A549 (cell line): ENCODE measurements at regions not wholly inside any gene's neighbourhood (a gene's known extent, or its start where the extent isn't known, plus 50 kb on each side); places are given as distances from the start of the nearest gene placed in this dataset.

Experiments used
- ATAC-seq, 2 experiments: fragments of 200-7000 bp in 1 of 2; fragments of >200 bp in 1 of 2; cut with Nextera tagmentation in 1 of 2; cut with Tn5 transposase in 1 of 2; 3 replicates each; pipeline versions ENCODE4 v1.8.0 to v1.9.1; 2018 to 2020; ENCODE audit warnings: mild to moderate bottlenecking in 1 of 2, moderate library complexity in 1 of 2
- CTCF ChIA-PET: fragments of 300-600 bp; sonication (Branson Sonifier 250); formaldehyde crosslinking; extraction: SDS; loops from one replicate; lab custom pipeline; 2021; ENCODE audit warnings: antibody characterized with exemption, inconsistent platforms; lab: Yijun Ruan, JAX
- POLR2A ChIA-PET: fragments of 350-600 bp; formaldehyde crosslinking; extraction: SDS; loops from one replicate; lab custom pipeline; 2021; ENCODE audit warnings: antibody characterized with exemption, inconsistent platforms; lab: Yijun Ruan, JAX
- DNase-seq, 2 experiments: peaks; one replicate each; pipeline versions ENCODE4 v3.0.0 to v3.0.0-alpha.2; 2011 to 2016; ENCODE audit warnings: low read depth in 1 of 2, low spot score in 1 of 2
- FAIRE-seq: peaks from 2 replicates; lab custom pipeline; 2011; peaks lifted over from hg19 to GRCh38; lab: Jason Lieb, UNC
- H3K27ac ChIP-seq, 2 experiments: fragments of >200 bp; sonication (Bioruptor Twin); formaldehyde crosslinking; 3 replicates each; pipeline ENCODE4 v1.5.1; 2016 to 2017
- H3K4me1 ChIP-seq: fragments of >200 bp; sonication (Bioruptor Twin); formaldehyde crosslinking; 3 replicates; pipeline ENCODE4 v1.6.1; 2016
- H3K4me2 ChIP-seq: fragments of >200 bp; sonication (Bioruptor Twin); formaldehyde crosslinking; 3 replicates; pipeline ENCODE4 v1.6.1; 2016
- H3K4me3 ChIP-seq: fragments of >200 bp; sonication (Bioruptor Twin); formaldehyde crosslinking; 3 replicates; pipeline ENCODE4 v1.5.1; 2016
- H3K9me3 ChIP-seq: fragments of >200 bp; sonication (Bioruptor Twin); formaldehyde crosslinking; 3 replicates; pipeline ENCODE4 v1.6.1; 2016
- CBX2 ChIP-seq: fragments of 200-600 bp; sonication (generic); IDR thresholded peaks from 2 replicates; pipeline ENCODE4 v1.6.1; 2016; ENCODE audit warnings: low read depth, mild to moderate bottlenecking, borderline replicate concordance
- EHF ChIP-seq: fragments of 250-450 bp; sonication (Bioruptor Pico); IDR thresholded peaks from 2 replicates; pipeline ENCODE4 v1.5.0; 2020; ENCODE audit warnings: mild to moderate bottlenecking
- EHMT2 ChIP-seq: fragments of 200-600 bp; sonication (generic); IDR thresholded peaks from 2 replicates; pipeline ENCODE4 v1.6.1; 2016; ENCODE audit warnings: antibody characterized with exemption, low read depth, mild to moderate bottlenecking, moderate library complexity
- EP300 ChIP-seq, 2 experiments: fragments of >200 bp; sonication (Bioruptor Twin); formaldehyde crosslinking; IDR thresholded peaks; 2 replicates in 1 of 2; 3 replicates in 1 of 2; pipeline ENCODE4 v1.6.1; 2016 to 2017
- ESRRA ChIP-seq: fragments of 150-350 bp; IDR thresholded peaks from 2 replicates; pipeline ENCODE4 v1.6.1; 2014; ENCODE audit warnings: mild to moderate bottlenecking, low read length, borderline replicate concordance
- FOSB ChIP-seq: fragments of 250-450 bp; sonication (Bioruptor Pico); IDR thresholded peaks from 2 replicates; pipeline ENCODE4 v1.5.0; 2020; ENCODE audit warnings: mild to moderate bottlenecking, moderate library complexity
- FOSL2 ChIP-seq, 2 experiments: fragments of 450-650 bp in 1 of 2; fragments of >200 bp in 1 of 2; sonication (Bioruptor Twin) in 1 of 2; formaldehyde crosslinking; IDR thresholded peaks; 2 replicates each; pipeline versions ENCODE4 v1.5.0 to v1.6.1; 2016 to 2020; ENCODE audit warnings: mild to moderate bottlenecking in 1 of 2, moderate library complexity in 1 of 2
- FOXS1 ChIP-seq: fragments of 250-450 bp; sonication (Bioruptor Pico); IDR thresholded peaks from 2 replicates; pipeline ENCODE4 v1.5.0; 2020; ENCODE audit warnings: mild to moderate bottlenecking, moderate library complexity
- GATA3 ChIP-seq: IDR thresholded peaks from 2 replicates; pipeline ENCODE4 v1.6.1; 2012; ENCODE audit warnings: borderline replicate concordance
- HOXA7 ChIP-seq: fragments of 250-450 bp; sonication (Bioruptor Pico); IDR thresholded peaks from 2 replicates; pipeline ENCODE4 v1.5.0; 2020; ENCODE audit warnings: mild to moderate bottlenecking, moderate library complexity
- HOXB13 ChIP-seq: fragments of 250-450 bp; sonication (Bioruptor Pico); IDR thresholded peaks from 2 replicates; pipeline ENCODE4 v1.5.0; 2020; ENCODE audit warnings: low read depth, mild to moderate bottlenecking, moderate library complexity
- JUNB ChIP-seq: fragments of >200 bp; sonication (Bioruptor Twin); formaldehyde crosslinking; IDR thresholded peaks from 2 replicates; pipeline ENCODE4 v1.6.1; 2016
- KDM1A ChIP-seq: fragments of 200-600 bp; sonication (generic); IDR thresholded peaks from 2 replicates; pipeline ENCODE4 v1.6.1; 2016; ENCODE audit warnings: low read depth, mild to moderate bottlenecking
- MAFK ChIP-seq: fragments of 450-650 bp; IDR thresholded peaks from 2 replicates; pipeline ENCODE4 v1.6.1; 2014; ENCODE audit not compliant: partially characterized antibody
- MYC ChIP-seq: IDR thresholded peaks from 2 replicates; pipeline ENCODE4 v1.6.1; 2012; ENCODE audit warnings: mild to moderate bottlenecking, inconsistent platforms, low read length, improper control_type of control experiment, borderline replicate concordance
- NFE2L2 ChIP-seq: fragments of 150-350 bp; conservative IDR thresholded peaks from 2 replicates; pipeline ENCODE4 v1.6.1; 2014; ENCODE audit warnings: low read length
- NR3C1 ChIP-seq: fragments of >200 bp; sonication (Bioruptor Twin); formaldehyde crosslinking; IDR thresholded peaks from 3 replicates; pipeline ENCODE4 v1.6.1; 2017
- RAD21 ChIP-seq, 2 experiments: fragments of >200 bp in 1 of 2; sonication (Bioruptor Twin) in 1 of 2; formaldehyde crosslinking in 1 of 2; IDR thresholded peaks in 1 of 2; conservative IDR thresholded peaks in 1 of 2; 2 replicates in 1 of 2; 3 replicates in 1 of 2; pipeline ENCODE4 v1.6.1; 2012 to 2018; ENCODE audit warnings: inconsistent platforms in 1 of 2
- RCOR1 ChIP-seq: fragments of 150-350 bp; IDR thresholded peaks from 2 replicates; pipeline ENCODE4 v1.6.1; 2014; ENCODE audit warnings: antibody characterized with exemption, low read length, low read depth
- RFX5 ChIP-seq: fragments of 450-650 bp; IDR thresholded peaks from 2 replicates; pipeline ENCODE4 v1.7.1; 2014; ENCODE audit warnings: antibody characterized with exemption, mild to moderate bottlenecking, moderate library complexity
- SMC3 ChIP-seq: fragments of >200 bp; sonication (Bioruptor Twin); formaldehyde crosslinking; IDR thresholded peaks from 3 replicates; pipeline ENCODE4 v1.6.1; 2018; ENCODE audit warnings: inconsistent platforms
- TFCP2L1 ChIP-seq: fragments of 250-450 bp; sonication (Bioruptor Pico); IDR thresholded peaks from 2 replicates; pipeline ENCODE4 v1.5.0; 2021; ENCODE audit warnings: mild to moderate bottlenecking
- ZC3H11A ChIP-seq: fragments of 450-650 bp; IDR thresholded peaks from 2 replicates; pipeline ENCODE4 v1.6.1; 2014; ENCODE audit warnings: antibody characterized with exemption, mild to moderate bottlenecking
- ZFP36 ChIP-seq: fragments of 450-650 bp; IDR thresholded peaks from 2 replicates; pipeline ENCODE4 v1.6.1; 2014; ENCODE audit warnings: borderline replicate concordance; ENCODE audit not compliant: partially characterized antibody
- WGBS: methylation state at CpG from one replicate; pipeline ENCODE4 v1.1.6; 2017; ENCODE audit errors: missing lambda C conversion rate; 5-methylcytosine and 5-hydroxymethylcytosine counted together
- TF ChIP-seq, protein P1 (sequence below): IDR thresholded peaks from 2 replicates; pipeline ENCODE4 v1.6.1; 2012
- TF ChIP-seq, protein P2 (sequence below): fragments of >200 bp; sonication (Bioruptor Twin); formaldehyde crosslinking; IDR thresholded peaks from 2 replicates; pipeline ENCODE4 v1.6.1; 2016
- TF ChIP-seq, protein P3 (sequence below): fragments of 200-600 bp; sonication (generic); IDR thresholded peaks from 2 replicates; pipeline ENCODE4 v1.6.1; 2016; ENCODE audit warnings: antibody characterized with exemption, mild to moderate bottlenecking, moderate library complexity
- TF ChIP-seq, protein P4 (sequence below): fragments of >200 bp; sonication (Bioruptor Twin); formaldehyde crosslinking; IDR thresholded peaks from 3 replicates; pipeline ENCODE4 v1.5.1; 2016
- TF ChIP-seq, protein P5 (sequence below): fragments of >200 bp; sonication (Bioruptor Twin); formaldehyde crosslinking; IDR thresholded peaks from 3 replicates; pipeline ENCODE4 v1.6.1; 2016

DNA sequence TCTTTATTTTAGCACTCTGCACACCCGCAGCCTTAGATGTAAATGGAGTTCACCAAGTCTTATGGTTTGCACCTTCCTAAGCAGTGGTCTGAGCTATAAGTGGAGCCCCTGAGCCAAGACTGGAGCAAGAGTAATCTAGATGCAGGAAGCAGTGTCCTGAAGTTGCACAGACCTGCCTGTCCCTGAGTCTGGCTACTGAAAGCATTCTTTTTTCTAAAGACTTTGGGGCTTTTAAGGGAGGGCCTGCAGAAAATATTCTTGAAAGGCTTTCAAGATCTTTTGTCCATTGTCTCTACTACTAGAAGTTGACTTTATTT, 389.7 kb downstream of the KDM5D start:
- DNase-seq (peak in 1 of 2 experiments; percentile 1), FAIRE-seq (no peak)
- CTCF ChIA-PET, result no interaction called here

DNA sequence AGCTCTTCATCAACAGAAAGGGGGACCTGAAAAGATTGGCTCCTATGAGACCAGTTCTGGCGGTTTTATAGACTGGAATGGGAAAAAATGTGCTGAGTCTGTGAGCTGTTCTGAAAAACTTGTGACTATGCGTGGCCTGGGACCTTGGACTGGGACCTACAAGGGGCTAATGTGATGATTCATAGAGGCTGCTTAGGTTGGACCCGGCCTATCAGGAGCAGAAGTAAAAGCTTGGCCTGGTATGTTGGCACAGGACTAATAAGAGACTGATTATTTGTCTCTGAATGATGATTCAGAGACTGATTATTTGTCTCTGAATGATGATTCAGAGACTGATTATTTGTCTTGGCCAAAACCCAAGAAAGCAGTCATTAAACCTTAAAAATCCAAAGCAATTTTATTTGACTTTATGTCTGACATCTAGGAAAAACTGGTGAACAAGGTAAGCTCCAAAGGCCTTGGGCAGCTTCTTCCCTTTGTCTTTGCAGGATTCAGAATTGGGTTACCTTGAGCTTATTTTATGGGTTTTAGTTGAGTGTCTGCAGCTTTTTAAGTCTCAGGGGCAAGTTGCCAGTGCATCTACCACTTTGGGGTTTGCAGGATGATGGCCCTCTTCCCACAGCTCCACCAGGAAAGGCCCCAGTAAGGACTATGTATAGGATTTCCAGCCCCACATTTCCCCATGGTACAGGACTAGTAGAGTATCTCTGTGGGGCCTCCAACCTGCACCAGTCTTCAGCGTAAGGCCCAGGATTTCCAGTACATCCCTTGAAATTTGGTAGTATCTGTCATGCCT, 390.3 kb downstream of the KDM5D start:
- peaks cover 26% of the 10 kb centered on the region for H3K4me1 ChIP-seq
- FAIRE-seq (peak; percentile 96), ATAC-seq (peak; percentile 100), DNase-seq (peak; percentile 45 to 93)
- peak overlapping the region; percentile 70 to 80 for H3K27ac ChIP-seq
- CTCF ChIA-PET, result no interaction called here
- peak overlapping the region; percentile 58 for H3K4me2 ChIP-seq
- H3K4me3 ChIP-seq, result no peak overlapping the region
- POLR2A ChIA-PET, result no interaction called here
- no peaks in the 10 kb centered on the region for H3K9me3 ChIP-seq
- 17% methylated on average over 4 of the region's 4 CpGs for WGBS
- no peak for TF ChIP-seq ESRRA
- TF ChIP-seq, protein P1, sequence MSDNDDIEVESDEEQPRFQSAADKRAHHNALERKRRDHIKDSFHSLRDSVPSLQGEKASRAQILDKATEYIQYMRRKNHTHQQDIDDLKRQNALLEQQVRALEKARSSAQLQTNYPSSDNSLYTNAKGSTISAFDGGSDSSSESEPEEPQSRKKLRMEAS, result no peak
- no peak for TF ChIP-seq EHF (CRISPR knock-in tag)
- TF ChIP-seq TFCP2L1 (CRISPR knock-in tag), result no peak
- TF ChIP-seq ZFP36, result no peak
- TF ChIP-seq, protein P2, sequence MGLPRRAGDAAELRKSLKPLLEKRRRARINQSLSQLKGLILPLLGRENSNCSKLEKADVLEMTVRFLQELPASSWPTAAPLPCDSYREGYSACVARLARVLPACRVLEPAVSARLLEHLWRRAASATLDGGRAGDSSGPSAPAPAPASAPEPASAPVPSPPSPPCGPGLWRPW, result no peak
- no peak for TF ChIP-seq HOXB13 (CRISPR knock-in tag)
- TF ChIP-seq FOXS1, result no peak
- TF ChIP-seq FOSL2 (IDR thresholded peaks at IDR 0.05), result no peak
- TF ChIP-seq FOSL2 (CRISPR knock-in tag; IDR thresholded peaks at IDR 0.05), result no peak
- TF ChIP-seq RCOR1, result no peak
- no peak for TF ChIP-seq MAFK
- no peak for TF ChIP-seq CBX2
- peak in 1 of 2 experiments; percentile 37; a peak in 1 of 5 replicates for TF ChIP-seq EP300 (IDR thresholded peaks at IDR 0.05)
- no peak for TF ChIP-seq JUNB
- 0 out of 5 replicates have a peak, but pooled peaks of 1 of the 2 experiments have one; percentile 1 for TF ChIP-seq RAD21 (conservative IDR thresholded peaks at IDR 0.05 in 1 of 2, IDR thresholded peaks at IDR 0.05 in 1 of 2)
- TF ChIP-seq, protein P3, sequence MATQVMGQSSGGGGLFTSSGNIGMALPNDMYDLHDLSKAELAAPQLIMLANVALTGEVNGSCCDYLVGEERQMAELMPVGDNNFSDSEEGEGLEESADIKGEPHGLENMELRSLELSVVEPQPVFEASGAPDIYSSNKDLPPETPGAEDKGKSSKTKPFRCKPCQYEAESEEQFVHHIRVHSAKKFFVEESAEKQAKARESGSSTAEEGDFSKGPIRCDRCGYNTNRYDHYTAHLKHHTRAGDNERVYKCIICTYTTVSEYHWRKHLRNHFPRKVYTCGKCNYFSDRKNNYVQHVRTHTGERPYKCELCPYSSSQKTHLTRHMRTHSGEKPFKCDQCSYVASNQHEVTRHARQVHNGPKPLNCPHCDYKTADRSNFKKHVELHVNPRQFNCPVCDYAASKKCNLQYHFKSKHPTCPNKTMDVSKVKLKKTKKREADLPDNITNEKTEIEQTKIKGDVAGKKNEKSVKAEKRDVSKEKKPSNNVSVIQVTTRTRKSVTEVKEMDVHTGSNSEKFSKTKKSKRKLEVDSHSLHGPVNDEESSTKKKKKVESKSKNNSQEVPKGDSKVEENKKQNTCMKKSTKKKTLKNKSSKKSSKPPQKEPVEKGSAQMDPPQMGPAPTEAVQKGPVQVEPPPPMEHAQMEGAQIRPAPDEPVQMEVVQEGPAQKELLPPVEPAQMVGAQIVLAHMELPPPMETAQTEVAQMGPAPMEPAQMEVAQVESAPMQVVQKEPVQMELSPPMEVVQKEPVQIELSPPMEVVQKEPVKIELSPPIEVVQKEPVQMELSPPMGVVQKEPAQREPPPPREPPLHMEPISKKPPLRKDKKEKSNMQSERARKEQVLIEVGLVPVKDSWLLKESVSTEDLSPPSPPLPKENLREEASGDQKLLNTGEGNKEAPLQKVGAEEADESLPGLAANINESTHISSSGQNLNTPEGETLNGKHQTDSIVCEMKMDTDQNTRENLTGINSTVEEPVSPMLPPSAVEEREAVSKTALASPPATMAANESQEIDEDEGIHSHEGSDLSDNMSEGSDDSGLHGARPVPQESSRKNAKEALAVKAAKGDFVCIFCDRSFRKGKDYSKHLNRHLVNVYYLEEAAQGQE, result no peak
- TF ChIP-seq HOXA7 (CRISPR knock-in tag), result no peak
- no peak for TF ChIP-seq FOSB (CRISPR knock-in tag)
- TF ChIP-seq ZC3H11A, result no peak
- no peak for TF ChIP-seq SMC3
- no peak for TF ChIP-seq RFX5
- no peak for TF ChIP-seq KDM1A

More for the DNA sequence above, 389.7 kb downstream of the KDM5D start:
- ATAC-seq, result peak; percentile 51 to 66
- peak overlapping the region; percentile 58 for H3K4me2 ChIP-seq
- WGBS, result 100% methylated on average over 1 of the region's 1 CpG
- POLR2A ChIA-PET, result no interaction called here
- no peak for TF ChIP-seq GATA3
- TF ChIP-seq, protein P4, sequence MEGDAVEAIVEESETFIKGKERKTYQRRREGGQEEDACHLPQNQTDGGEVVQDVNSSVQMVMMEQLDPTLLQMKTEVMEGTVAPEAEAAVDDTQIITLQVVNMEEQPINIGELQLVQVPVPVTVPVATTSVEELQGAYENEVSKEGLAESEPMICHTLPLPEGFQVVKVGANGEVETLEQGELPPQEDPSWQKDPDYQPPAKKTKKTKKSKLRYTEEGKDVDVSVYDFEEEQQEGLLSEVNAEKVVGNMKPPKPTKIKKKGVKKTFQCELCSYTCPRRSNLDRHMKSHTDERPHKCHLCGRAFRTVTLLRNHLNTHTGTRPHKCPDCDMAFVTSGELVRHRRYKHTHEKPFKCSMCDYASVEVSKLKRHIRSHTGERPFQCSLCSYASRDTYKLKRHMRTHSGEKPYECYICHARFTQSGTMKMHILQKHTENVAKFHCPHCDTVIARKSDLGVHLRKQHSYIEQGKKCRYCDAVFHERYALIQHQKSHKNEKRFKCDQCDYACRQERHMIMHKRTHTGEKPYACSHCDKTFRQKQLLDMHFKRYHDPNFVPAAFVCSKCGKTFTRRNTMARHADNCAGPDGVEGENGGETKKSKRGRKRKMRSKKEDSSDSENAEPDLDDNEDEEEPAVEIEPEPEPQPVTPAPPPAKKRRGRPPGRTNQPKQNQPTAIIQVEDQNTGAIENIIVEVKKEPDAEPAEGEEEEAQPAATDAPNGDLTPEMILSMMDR, result no peak
- TF ChIP-seq NFE2L2, result no peak
- TF ChIP-seq ESRRA, result no peak
- TF ChIP-seq MYC, result no peak
- no peak for TF ChIP-seq FOXS1
- TF ChIP-seq ZFP36, result no peak
- no peak for TF ChIP-seq EHMT2
- TF ChIP-seq JUNB, result no peak
- TF ChIP-seq NR3C1, result no peak
- TF ChIP-seq, protein P5, sequence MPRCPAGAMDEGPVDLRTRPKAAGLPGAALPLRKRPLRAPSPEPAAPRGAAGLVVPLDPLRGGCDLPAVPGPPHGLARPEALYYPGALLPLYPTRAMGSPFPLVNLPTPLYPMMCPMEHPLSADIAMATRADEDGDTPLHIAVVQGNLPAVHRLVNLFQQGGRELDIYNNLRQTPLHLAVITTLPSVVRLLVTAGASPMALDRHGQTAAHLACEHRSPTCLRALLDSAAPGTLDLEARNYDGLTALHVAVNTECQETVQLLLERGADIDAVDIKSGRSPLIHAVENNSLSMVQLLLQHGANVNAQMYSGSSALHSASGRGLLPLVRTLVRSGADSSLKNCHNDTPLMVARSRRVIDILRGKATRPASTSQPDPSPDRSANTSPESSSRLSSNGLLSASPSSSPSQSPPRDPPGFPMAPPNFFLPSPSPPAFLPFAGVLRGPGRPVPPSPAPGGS, result no peak
- TF ChIP-seq, protein P2, result no peak
- TF ChIP-seq RCOR1, result no peak
- peaks cover 26% of the 10 kb centered on the region for H3K4me1 ChIP-seq
- peak overlapping the region; percentile 70 to 80 for H3K27ac ChIP-seq
- no peak overlapping the region for H3K4me3 ChIP-seq
- no peaks in the 10 kb centered on the region for H3K9me3 ChIP-seq
